HL-60/S4 (cell line): ENCODE measurements at regions not wholly inside any gene's neighbourhood (a gene's known extent, or its start where the extent isn't known, plus 50 kb on each side); places are given as distances from the start of the nearest gene placed in this dataset.
"Not testable (repeated sequence)": the region's sequence is repeated elsewhere in the genome, so short reads cannot be mapped to it uniquely, and the experiment has no call there.

Source experiments
- in situ Hi-C: fragments of 300-500 bp; cut with MboI; formaldehyde crosslinking; loops from 2 replicates; pipeline ENCODE4 v1.14.3; 2022; ENCODE audit warnings: low sequenced_read_pairs

- in situ Hi-C loops: no loop called here
These were observed 429.1 kb downstream of the RPS24 start for GRCh38 chr10:78462726-78463228.

- in situ Hi-C loops: no loop called here
These were observed 430.6 kb downstream of the RPS24 start for GRCh38 chr10:78464118-78464855.

GRCh38 chr10:78464856-78465267 is 431.2 kb downstream of the RPS24 start:
- in situ Hi-C loops: no loop called here

GRCh38 chr10:78465431-78465830 is 431.8 kb downstream of the RPS24 start:
- in situ Hi-C loops: no loop called here

- in situ Hi-C loops: no loop called here
These were observed 433.9 kb downstream of the RPS24 start for GRCh38 chr10:78467496-78468106.

GRCh38 chr10:78468731-78469130 is 435.1 kb downstream of the RPS24 start:
- in situ Hi-C loops: not testable (repeated sequence)

- in situ Hi-C loops: no loop called here
These were observed 436.8 kb downstream of the RPS24 start for GRCh38 chr10:78470267-78471103.

- in situ Hi-C loops: no loop called here
These were observed 437.7 kb downstream of the RPS24 start for GRCh38 chr10:78471326-78471722.

GRCh38 chr10:78471723-78472550 is 438.3 kb downstream of the RPS24 start:
- in situ Hi-C loops: no loop called here

GRCh38 chr10:78472551-78472890 is 438.9 kb downstream of the RPS24 start:
- in situ Hi-C loops: no loop called here

- in situ Hi-C loops: no loop called here
These were observed 439.3 kb downstream of the RPS24 start for GRCh38 chr10:78473006-78473405.

GRCh38 chr10:78474743-78475142 is 441.1 kb downstream of the RPS24 start:
- in situ Hi-C loops: no loop called here

GRCh38 chr10:78475437-78475836 is 441.8 kb downstream of the RPS24 start:
- in situ Hi-C loops: no loop called here

- in situ Hi-C loops: no loop called here
These were observed 442.5 kb downstream of the RPS24 start for GRCh38 chr10:78476156-78476555.

GRCh38 chr10:78476844-78477243 is 443.2 kb downstream of the RPS24 start:
- in situ Hi-C loops: no loop called here

GRCh38 chr10:78478919-78479318 is 445.3 kb downstream of the RPS24 start:
- in situ Hi-C loops: no loop called here

GRCh38 chr10:78479467-78479866 is 445.8 kb downstream of the RPS24 start:
- in situ Hi-C loops: no loop called here

- in situ Hi-C loops: no loop called here
These were observed 448.2 kb downstream of the RPS24 start for GRCh38 chr10:78481842-78482241.

GRCh38 chr10:78483641-78484040 is 450.0 kb downstream of the RPS24 start:
- in situ Hi-C loops: no loop called here

GRCh38 chr10:78489034-78489433 is 455.4 kb downstream of the RPS24 start:
- in situ Hi-C loops: no loop called here

GRCh38 chr10:78491812-78492211 is 458.1 kb downstream of the RPS24 start:
- in situ Hi-C loops: no loop called here
